ENCODE measurements at regions not wholly inside any gene's neighbourhood (a gene's known extent, or its start where the extent isn't known, plus 50 kb on each side); places are given as distances from the start of the nearest gene placed in this dataset.
A peak's percentile ranks its signal among the peaks of the same experiment; 100 is the strongest.

DNA sequence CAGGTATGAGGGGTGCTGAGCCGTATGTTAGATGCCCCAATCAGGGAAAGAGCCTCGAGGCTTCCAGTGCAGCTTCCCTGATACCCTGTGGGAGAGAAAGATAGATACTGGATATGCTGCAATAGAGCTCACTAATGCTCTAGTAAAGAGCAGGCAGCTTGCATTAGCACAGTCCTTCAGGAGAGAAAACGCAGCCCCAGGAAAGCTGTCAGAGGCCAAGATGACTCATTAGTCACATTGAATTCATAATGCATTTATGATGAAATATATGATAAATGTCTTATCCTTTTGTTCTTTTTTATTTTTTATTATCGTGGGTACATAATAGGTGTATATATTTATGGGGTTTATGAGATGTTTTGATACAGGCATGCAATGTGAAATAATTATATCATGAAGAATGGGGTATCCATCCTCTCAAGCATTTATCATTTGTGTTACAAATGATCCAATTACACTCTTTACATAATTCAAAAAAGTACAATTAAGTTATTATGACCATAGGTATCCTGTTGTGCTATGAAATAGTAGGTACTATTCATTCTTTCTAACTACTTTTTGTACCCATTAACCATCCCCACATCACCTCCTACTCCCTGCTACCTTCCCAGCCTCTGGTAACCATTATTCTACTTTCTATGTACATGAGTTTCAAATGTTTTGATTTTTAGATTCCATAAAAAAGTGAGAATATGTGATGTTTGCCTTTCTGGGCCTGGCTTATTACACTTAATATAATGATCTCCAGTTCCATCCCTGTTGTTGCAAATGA lies 94.5 kb upstream of the TOP3B start:
- DNase-seq (ENCODE audit: low read depth, low spot score): no peak

DNA sequence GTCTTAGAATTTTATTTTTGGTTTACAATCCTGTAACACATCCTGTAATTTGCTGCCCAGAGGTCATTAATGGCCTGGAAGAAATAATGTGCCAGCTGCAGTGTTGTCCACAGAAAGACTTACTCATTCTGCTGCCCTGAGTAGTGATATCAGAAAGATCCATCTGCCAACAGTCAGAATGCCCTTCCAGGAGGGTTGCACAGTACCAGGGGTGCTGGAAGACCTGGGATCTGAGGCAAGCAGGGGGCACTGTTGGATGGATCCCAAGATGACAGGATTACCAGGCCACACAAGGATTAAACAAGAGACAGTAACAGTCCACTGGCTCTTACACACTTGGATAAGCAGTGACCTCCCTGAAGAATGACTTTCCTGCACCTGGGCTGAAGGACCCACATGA lies 93.8 kb upstream of the TOP3B start:
- DNase-seq (ENCODE audit: low read depth, low spot score): no peak

DNA sequence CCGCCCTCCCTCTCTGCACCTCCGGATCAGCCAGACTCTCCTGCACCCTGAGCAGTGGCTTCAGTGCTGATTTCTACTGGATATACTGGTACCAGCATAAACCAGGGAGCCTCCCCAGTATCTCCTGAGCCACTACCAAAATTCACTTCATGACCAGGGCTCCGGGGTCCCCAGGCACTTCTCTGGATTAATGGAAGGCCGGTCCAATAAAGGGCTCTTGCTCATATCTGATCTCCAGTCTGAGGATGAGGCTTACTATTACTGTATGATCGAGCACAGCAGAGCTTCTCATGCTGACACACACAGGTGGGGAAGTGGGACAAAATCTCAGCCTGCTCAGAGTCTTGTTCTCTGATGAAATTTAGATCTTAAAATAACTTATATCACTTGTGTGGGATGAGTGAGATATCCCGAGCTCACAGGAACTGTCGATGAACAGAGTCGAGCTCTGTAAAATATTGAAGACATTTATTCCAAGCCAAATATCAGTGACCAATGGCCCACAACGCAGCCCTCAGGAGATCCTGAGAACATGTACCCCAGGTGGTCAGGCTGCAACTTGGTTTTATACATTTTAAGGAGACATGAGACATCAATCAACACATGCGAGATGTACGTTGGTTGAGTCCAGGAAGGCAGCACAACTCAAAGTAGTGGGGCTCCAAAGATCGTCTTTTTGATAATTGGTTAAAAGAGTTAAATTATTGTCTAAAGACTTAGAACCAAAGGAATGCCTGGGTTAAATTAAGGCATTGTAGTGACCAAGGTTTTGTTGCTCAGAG lies 93.0 kb upstream of the TOP3B start:
- DNase-seq (ENCODE audit: low read depth, low spot score): no peak

DNA sequence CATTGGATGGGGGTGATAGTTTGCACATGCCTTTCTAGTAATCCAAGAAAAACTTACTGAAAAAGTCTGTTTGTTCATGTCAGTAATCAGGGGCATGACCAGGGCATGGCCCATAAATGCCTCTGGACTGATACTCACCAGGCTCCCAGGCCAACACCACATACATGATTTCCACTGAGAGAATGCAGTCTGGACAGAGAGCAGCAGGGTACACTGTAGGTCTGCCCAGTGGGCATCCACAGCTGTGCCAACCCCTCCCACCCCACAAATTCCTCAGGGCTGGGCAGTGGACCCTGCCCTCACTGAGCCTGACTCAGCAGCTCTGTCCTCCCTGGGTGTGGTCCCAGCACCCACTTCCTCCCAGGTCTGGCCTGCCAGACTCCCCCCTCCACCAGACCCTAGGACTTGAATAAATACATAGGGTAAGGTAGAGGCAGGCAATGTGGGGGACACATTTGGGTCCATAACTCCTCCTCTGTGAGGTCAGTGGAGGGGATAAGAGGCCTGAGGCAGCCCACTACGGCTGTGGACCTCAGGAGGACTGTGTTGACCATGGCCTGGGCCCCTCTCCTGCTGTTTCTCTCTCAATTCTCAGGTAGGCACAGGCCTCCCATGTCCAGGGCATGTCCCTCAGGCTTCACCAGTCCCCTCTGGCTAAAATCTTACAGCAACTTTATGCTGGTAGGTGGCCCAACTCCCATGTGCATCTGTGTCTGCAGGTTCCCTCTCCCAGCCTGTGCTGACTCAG lies 92.2 kb upstream of the TOP3B start:
- no peak for DNase-seq (ENCODE audit: low read depth, low spot score)

DNA sequence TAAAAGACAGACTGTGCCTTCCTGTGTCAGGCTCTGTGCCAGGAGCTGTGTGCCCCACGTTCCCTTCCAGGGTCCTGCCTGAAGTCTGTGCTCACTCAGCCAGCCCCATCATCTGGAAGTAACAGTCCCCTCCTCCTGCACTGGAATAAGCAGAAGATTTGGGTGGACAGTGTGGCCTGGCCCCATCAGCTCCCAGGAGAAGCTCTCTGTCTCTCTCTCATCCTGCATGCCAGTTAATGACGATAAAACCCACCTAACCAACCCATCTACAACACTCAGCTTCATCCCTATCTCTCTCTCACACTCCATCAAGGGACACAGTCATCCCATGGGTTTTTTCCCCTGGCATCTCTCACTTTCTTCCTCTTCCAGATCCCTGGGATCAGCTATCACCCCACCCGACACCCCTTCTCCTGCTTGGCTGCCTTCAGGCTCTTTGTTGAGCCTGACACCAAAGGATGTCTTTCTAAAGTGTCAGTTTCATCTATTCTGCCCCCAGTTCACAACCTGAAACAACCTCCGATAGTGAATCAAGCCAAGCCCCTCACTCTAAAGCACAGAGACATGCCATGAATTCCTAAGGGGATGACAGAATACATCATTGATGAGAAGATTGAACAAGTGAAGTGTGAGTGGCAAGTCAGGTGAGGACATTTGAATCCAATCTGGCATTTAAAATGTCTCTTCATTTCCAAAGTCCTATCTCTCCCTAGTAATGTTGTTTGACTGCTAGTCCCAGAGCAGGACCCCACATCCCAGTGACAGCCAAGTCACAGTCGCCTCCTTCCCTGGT lies 91.4 kb upstream of the TOP3B start:
- DNase-seq (ENCODE audit: low read depth, low spot score): no peak

DNA sequence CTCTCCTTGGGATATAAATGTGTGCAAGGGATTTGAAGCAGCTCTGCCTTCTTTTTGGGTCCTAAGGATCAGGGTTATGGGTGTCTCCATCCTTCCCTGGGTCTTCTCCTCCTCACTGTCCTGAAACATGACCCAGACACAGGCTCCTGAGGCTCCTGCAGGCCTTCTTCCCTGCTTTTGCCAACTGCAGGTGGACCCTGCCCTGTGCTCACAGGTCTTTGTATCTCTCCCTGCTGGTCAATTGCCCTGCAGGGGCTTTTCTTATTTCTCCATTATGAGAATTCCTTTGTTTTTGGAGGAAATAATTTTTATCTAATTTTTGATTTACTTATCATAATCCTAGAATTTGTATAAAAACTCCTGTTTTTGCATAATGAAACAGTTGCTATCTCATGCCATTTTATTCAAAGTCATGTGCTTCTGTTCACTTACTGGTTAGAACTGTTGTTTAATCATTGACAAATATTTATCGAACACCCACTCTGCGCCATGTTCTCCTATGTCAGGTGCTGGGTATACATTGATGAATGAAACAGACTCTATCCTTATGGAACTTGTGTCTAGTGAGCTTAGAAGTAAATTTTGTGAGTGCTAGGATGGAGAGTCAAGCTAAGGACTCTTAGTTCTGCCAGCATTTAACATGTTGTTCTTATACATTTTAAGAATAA lies 89.7 kb upstream of the TOP3B start:
- no peak for DNase-seq (ENCODE audit: low read depth, low spot score)

DNA sequence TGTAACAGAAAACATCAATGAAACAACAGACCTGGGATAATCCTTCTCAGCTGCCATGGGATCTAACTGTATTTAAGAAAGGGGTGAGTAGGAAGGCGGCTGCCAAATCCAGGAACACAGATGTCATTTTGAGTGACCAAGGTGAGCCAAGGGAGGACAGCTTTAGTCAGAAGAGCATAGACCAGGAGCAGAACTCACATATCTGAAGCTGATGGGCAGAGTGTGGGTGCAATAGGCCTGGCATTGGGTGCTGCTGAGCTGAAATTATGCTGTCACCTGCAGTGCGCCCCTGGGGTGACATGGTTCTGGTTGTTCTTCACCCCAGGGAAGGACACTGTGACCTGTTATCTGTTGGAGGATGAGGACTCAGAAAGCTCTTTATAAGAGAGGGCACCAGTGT lies 88.9 kb upstream of the TOP3B start:
- DNase-seq (ENCODE audit: low read depth, low spot score): no peak

DNA sequence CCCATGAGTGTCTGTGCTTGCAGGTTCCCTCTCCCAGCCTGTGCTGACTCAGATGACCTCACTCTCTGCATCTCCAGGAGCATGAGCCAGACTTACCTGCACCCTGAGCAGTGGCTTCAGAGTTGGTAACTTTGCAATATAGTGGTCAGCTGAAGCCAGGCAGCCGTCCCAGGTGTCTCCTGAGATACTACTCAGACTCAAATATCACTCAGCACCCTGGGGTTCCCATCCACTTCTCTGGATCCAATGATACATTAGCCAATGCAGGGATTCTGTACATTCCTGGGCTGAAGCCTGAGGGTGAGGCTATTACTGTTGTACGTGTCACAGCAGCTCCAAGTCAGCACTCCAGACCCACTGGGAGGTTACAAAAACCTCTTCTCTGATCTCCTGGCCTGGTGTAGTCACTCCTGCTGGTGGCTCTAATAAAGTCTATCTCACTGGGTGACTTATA lies 87.8 kb upstream of the TOP3B start:
- DNase-seq (ENCODE audit: low read depth, low spot score): no peak

DNA sequence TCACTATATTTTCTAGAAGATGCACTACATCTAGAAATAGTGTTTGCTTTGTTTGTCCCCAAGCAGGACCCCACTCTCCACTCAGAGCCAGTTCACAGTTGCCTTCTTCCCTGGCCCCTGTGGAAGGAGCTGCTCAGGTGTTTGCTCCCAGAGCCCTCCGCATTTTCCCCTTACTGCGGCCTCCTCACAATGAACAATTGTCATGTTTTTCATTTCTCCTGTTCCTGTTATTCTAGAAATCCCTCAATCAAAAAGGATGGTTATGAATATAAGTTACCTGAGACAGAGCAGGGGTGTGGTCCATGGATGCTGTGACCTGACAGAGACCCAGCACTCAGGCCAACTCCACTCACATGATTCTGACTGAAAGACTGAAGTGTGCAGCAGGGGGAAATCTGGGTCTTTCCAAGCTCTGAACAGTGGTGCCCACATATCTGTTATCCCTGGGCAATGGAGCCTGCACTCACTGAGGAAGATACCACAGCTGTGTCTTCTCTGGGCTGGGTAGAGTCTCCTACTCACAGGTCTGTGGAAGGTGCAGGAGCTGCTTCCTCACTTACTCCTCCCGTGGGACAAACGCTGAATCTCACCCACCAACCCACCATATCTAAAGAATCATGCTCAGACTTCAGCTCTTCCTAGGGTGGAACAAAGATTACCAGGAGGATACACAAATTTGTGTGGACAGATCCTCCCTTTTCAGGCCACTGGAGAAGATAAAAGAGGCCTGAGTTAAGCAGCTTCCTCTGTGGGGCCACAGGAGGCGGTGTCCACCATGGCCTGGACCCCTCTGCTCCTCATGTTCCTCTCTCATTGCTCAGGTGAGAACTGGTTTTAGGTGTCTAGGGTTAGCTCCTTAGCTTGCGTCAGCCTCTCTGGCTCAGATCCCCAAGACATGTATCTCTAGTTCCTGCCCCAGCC lies 87.1 kb upstream of the TOP3B start:
- DNase-seq (ENCODE audit: low read depth, low spot score): no peak

DNA sequence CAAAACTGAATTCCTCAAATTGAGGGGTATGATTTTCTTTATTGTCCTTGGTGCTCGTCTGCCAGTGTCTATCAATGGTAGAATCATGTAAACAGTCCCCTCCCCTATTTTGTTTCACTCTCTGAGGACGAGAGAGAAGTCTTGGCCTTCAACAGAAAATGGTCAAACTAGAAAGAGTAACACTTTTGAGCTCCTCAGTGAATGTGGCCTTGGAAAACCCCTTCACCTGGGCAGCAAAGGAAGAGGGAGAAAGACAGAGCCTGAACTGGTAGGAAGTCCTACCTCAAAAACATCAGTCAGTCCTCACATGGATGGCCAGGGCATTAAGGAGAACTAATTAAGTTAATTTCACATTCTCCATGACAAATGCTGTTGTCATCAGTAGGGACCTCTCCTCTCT lies 86.1 kb upstream of the TOP3B start:
- DNase-seq (ENCODE audit: low read depth, low spot score): no peak

DNA sequence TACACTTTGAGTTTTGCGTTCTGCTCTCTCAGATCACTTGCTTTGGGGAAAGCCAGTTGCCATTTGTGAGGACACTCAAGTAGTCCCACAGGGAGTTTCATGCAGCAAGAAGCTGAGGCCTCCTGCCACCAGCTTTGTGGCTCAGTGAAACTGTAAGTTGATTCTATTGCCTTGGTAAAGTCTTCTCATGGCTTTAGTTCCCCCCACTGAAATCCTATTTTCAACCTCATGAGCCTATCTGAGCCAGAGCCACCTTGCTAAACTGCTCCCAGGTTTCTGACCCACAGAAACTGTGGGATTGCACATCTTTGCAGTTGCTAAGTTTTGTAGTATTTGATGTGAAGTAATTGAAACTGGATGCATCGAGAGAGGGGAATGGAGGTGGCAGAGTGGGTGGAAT lies 85.4 kb upstream of the TOP3B start:
- no peak for DNase-seq (ENCODE audit: low read depth, low spot score)

DNA sequence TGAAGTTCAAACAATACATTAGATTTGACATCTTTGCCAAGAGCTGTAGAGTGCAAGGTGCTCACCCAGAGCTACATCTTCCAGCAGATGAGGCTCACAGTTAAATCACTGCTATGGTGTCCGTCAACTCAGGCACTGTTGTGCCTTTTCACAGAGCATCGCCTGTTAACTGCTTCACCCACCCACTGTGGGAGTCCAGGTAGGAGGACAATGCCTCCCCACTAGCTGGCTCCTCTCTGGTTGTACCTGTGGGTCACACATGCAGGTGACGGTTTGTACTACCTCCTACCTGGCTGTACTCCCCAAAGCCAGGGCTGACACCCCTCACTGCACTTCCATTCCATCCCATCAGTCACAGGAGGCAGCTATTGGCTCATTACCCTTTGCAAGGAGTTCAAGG lies 84.6 kb upstream of the TOP3B start:
- DNase-seq (ENCODE audit: low read depth, low spot score): no peak

DNA sequence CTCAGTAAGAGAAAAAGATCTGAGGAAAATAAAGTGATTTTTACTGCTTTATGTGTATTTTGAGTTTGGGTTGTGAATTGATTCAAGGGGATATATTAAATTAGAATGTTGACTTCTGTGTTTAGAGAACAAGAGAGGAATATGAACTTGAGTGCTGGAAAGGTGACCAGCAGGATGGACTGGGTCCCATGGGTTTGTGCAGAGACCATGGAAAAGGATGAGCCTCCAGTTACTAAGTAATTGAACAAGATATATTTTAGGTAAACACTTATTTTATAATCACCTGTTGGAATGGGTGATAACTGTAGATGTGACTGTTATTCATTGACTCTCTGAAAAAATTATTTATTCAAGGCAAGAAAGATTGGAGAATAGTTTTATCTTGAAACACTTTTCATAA lies 82.0 kb upstream of the TOP3B start:
- DNase-seq (ENCODE audit: low read depth, low spot score): no peak

DNA sequence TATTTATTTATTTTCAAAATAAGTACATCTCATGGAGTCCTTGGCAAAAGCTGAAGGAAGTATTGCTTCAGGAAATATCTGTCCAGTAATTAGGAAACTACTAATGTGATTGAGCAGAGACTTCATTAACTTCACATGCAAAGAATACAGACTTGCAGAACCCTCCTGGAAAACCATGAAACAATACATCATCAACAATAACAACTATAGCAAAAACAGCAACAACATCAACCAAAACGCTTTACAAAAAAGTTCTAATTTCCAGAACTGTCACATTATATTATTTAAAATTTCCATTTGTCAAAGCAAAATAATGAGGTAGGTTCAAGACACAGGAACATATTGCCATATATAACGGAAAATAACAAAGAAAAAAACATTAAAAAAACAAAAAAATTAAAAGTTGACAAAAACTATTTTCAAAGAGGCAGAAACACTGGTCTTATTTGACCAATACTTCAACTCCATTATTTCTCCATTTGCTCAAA lies 79.8 kb upstream of the TOP3B start:
- no peak for DNase-seq (ENCODE audit: low read depth, low spot score)

DNA sequence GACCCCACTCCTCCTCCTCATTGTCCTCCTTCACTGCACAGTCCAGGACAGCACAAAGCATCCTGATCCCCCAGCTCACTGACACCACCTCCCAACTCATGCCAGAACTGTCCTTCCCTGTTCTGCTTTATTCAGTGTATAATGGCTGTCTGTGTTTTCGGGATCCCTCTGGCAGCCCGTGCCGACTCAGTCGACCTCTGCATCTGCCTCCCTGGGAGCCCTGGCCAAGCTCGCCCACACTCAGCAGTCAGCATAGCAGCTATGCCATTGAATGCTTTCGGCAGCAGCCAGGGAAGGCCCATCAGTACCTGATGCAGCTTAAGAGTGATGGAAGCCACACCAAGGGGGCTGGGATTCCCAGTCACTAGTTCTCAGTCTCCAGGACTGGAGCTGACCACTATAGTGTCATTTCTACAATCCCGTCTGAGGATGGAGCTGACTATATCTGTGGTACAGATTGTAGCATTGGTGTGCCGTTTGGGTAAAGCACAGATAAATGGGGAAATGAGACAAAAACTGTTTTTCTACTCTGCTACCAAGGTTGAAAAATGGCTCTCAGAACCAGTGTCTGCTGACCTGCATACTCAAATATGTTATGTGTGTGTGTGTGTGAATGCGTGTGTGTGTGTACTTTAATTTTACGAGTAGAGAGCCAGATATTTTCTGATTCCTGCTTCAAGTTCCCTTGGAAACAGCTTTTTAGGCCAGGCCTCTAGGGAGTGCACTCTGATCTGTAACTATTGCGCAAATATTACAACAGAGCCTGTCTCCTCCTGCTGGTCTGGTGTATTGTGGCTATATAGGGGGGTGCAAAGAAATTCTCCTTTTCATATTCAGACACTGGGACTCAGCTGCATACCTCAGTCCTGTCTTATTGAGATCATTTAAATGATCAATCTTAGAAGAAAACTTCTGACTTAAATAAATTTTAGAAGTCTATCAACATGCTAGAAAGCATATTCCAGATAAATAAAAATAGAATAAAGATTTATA lies 78.8 kb upstream of the TOP3B start:
- no peak for DNase-seq (ENCODE audit: low read depth, low spot score)

DNA sequence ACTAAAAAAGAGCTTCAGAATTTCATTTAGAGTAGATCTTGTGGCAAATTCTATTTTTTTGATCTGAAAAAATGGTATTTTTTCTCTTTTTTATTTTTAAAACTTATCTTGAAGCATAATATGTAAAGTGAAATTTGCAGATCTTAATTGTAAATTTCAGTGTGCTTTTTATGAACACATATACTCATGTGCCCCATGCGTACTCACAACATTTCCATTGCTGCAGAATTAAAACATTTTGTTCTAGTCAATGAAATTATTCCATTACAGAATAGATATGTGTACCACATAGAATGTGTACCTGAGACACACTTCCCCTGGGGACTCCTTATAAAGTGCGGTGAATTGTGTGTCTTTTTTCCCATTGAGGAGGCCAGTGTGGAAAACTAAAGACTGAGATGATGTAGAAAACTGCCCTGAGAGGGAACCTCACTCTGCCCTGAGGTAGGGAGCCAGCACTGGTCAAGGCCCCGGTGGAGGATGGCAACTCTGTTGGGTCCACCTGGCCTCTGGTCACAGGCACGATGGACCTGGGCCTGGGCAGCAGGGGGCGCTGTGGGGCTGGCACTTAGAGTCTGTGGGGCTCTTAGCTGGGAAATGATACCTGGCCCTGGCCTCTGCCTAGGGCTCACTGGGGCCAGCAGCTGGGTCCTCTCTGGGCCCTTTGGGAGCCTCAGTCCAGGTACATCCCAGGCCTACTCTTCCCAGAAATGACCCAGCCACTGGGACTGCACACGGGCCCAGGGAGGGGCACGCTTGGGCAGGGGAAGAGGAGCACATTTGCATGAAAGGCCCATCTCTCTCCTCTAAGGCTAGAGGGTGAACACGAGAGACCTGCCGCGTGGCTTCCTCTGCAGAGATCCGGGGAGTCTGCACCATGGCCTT lies 77.9 kb upstream of the TOP3B start:
- DNase-seq (ENCODE audit: low read depth, low spot score): peak; percentile 12

DNA sequence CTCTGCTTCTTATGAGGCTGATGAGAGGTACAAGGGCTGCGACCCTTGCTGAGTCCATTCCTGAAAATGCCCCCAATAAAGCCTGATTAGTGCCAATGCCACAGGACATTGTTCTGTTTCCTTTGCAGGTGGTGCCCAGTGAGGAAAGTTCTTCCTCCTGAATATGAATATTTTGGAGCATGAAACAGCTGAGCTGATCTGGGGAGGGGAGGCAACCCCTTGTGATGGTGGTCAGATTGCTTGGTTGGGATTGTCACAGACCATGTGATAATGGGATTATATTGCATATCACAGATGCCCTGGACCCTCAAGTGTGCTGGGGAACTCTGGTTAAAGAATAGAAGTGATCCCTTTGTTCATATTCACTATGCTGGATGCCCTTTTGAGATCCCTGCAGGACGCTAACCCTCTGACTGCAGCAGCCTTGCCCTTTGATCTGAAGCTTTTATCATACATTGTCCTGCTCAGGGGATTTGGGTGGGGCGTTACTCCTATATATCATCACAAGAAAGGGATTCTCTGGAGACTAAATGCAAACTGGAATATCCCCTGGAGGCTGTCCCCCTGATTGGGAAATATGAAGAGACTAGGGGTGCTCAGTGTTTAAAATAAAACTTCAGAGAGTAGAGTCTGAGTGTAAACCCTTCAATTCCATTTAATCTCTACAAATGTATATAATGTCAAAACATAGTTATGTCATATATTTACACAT lies 76.9 kb upstream of the TOP3B start:
- DNase-seq (ENCODE audit: low read depth, low spot score): no peak
